Skeletal muscle satellite cell (primary cell): ENCODE measurements at regions not wholly inside any gene's neighbourhood (a gene's known extent, or its start where the extent isn't known, plus 50 kb on each side); places are given as distances from the start of the nearest gene placed in this dataset.

Source experiments
- H3K27me3 ChIP-seq: 2 replicates; pipeline ENCODE4 v1.7.0; 2013; ENCODE audit warnings: low read length; ENCODE audit not compliant: control insufficient read depth, insufficient read depth
- H3K36me3 ChIP-seq: 2 replicates; pipeline ENCODE4 v1.7.0; 2013; ENCODE audit warnings: mild to moderate bottlenecking, control low read depth, low read length; ENCODE audit not compliant: insufficient read depth
- H3K4me1 ChIP-seq: 2 replicates; pipeline ENCODE4 v1.7.0; 2013; ENCODE audit warnings: low read length; ENCODE audit not compliant: control insufficient read depth, insufficient read depth
- H3K4me2 ChIP-seq: 2 replicates; pipeline ENCODE4 v1.7.0; 2013; ENCODE audit warnings: mild to moderate bottlenecking, low read length
- H3K4me3 ChIP-seq: 2 replicates; pipeline ENCODE4 v1.7.0; 2013; ENCODE audit warnings: low read length
- H3K9ac ChIP-seq: 2 replicates; pipeline ENCODE4 v1.7.0; 2013; ENCODE audit warnings: mild to moderate bottlenecking, low read depth, low read length, moderate library complexity
- H3K9me3 ChIP-seq: replicated peaks from 2 replicates; pipeline ENCODE4 v1.7.0; 2013; ENCODE audit warnings: mild to moderate bottlenecking, control low read depth, low read length

DNA sequence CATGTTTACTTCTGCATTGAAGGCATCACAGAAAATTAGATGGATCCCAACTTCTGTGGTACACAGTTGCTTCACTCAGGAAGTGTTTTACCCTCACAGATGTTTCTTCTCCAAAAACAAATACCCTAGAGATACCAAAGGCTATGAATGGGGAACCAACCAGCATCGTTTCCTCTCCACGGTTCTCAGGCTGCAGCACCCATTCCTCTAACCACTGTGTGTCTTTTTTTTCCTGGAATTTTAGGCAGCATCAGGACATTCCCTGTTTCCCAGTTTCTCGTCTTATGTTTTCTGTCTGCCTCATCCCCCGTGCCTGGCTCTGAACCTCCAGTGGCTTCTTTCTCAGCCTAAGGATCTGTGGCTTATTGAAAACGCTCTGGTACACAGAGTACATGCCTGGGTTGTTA, 72.0 kb upstream of the TBX5 start:
- peaks cover 50% of the 10 kb centered on the region for H3K27me3 ChIP-seq
- H3K9ac ChIP-seq: no peak overlapping the region
- H3K4me3 ChIP-seq: no peak overlapping the region
- no peak overlapping the region for H3K4me2 ChIP-seq
- H3K4me1 ChIP-seq: peaks cover 9% of the 10 kb centered on the region
- no peaks in the 10 kb centered on the region for H3K9me3 ChIP-seq
- no peaks in the 10 kb centered on the region for H3K36me3 ChIP-seq

DNA sequence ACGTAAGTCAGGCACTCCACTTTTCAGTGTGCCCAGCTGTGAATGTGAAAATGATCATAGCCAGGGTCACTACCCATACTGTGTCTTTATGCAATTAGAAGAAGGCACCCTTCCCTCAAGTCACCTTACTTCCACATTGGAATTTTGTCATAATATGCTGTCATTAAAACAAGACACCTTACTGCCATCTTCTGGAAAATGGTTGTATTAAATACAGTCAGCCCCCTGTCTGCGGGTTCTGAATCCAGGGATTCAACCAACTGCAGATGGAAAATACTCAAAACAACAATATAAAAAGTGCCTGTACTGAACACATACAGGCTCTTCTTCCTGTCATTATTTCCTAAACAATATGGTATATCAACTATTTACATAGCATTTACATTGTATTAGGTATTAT, 70.2 kb upstream of the TBX5 start:
- H3K27me3 ChIP-seq: peaks cover 39% of the 10 kb centered on the region
- no peak overlapping the region for H3K9ac ChIP-seq

DNA sequence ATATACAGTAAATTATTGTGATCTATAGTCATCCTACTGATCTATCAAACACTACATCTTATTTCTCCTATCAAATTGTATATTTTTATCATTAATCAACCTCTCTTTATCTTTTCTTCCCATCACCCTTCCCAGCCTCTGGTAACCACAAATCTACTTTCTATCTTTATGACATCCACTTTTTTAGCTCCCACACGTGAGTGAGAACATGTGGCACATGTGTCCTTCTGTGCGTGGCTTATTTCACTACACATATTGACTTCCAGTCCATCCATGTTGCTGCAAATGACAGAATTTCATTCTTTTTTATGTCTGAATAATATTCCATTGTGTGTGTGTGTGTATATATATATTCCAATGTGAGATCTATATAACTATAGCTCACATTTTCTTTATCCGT, 67.8 kb upstream of the TBX5 start:
- Histone ChIP-seq H3K4me2 (no peak overlapping the region), H3K4me3 (no peak overlapping the region), H3K9me3 (no peaks in the 10 kb centered on the region), H3K27me3 (peaks cover 14% of the 10 kb centered on the region), H3K4me1 (no peaks in the 10 kb centered on the region), H3K36me3 (no peaks in the 10 kb centered on the region), H3K9ac (no peak overlapping the region)

More for the DNA sequence above, 70.2 kb upstream of the TBX5 start:
- Histone ChIP-seq H3K4me1 (peaks cover 9% of the 10 kb centered on the region), H3K4me2 (no peak overlapping the region), H3K4me3 (no peak overlapping the region), H3K36me3 (no peaks in the 10 kb centered on the region), H3K9me3 (no peaks in the 10 kb centered on the region)

DNA sequence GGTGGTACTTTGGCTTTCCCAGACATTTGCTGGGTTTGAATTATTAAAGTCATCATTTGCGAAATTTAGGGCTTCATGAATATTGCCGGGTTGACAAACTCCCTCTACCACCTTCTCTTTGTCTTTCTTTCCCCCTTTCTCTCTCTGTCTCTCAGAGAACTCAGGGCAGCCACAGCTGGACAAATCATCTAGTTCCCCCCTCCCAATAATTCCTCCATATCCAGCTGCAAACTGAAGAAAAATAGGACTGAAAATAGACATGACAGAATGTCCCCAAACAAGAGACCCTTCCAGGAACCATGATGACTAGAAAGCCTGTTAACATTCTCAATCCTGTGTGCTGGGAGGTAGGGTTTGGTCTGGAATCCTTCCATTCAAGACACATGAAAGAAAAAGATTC, 67.1 kb upstream of the TBX5 start:
- Histone ChIP-seq H3K9ac (no peak overlapping the region), H3K36me3 (no peaks in the 10 kb centered on the region), H3K4me2 (no peak overlapping the region), H3K27me3 (peaks cover 7% of the 10 kb centered on the region), H3K9me3 (no peaks in the 10 kb centered on the region), H3K4me3 (no peak overlapping the region), H3K4me1 (no peaks in the 10 kb centered on the region)

DNA sequence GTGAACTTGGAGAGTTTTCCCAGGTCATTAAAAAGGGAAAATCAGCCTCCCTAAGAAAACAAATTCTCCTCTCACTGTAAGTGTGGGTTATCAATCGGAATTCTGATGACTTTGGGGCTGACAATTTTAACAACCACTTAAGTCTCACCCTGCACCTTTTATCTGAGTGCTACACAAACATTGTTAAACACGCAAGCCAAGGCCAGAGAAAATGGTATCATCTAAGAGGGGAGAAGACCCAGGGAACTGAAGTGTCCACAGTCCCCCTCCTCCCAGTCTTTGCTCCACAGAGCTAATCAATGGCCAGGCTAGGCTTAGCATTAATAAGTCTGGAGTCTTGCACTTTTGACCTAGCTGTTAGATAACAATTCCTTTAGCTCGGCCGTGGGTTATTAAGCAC, 51.7 kb upstream of the TBX5 start:
- H3K27me3 ChIP-seq: no peaks in the 10 kb centered on the region
- H3K9ac ChIP-seq: no peak overlapping the region
- H3K9me3 ChIP-seq: no peaks in the 10 kb centered on the region
- no peak overlapping the region for H3K4me3 ChIP-seq
- no peak overlapping the region for H3K4me2 ChIP-seq
- H3K36me3 ChIP-seq: no peaks in the 10 kb centered on the region
- H3K4me1 ChIP-seq: no peaks in the 10 kb centered on the region
